GM23248 (cell line): ENCODE measurements at regions not wholly inside any gene's neighbourhood (a gene's known extent, or its start where the extent isn't known, plus 50 kb on each side); places are given as distances from the start of the nearest gene placed in this dataset.

Source experiments
- DNase-seq: peaks from one replicate; pipeline ENCODE4 v3.0.0-alpha.2; 2015
- H2AFZ ChIP-seq: fragments of 200-600 bp; sonication (generic); 2 replicates; pipeline ENCODE4 v1.6.1; 2016; ENCODE audit warnings: antibody characterized with exemption
- H3F3A ChIP-seq: fragments of 200-600 bp; sonication (generic); 2 replicates; pipeline ENCODE4 v1.6.1; 2016; ENCODE audit warnings: mild to moderate bottlenecking, antibody characterized with exemption, mixed run types; ENCODE audit not compliant: insufficient read depth
- H3K27ac ChIP-seq: fragments of 200-600 bp; sonication (generic); 2 replicates; pipeline ENCODE4 v1.5.1; 2016; ENCODE audit warnings: mild to moderate bottlenecking
- H3K27me3 ChIP-seq: fragments of 200-600 bp; sonication (generic); replicated peaks from 2 replicates; pipeline ENCODE4 v1.6.1; 2016; ENCODE audit warnings: mild to moderate bottlenecking; ENCODE audit not compliant: insufficient read depth
- H3K36me3 ChIP-seq: fragments of 200-600 bp; sonication (generic); 2 replicates; pipeline ENCODE4 v1.6.1; 2016; ENCODE audit warnings: low read depth, mild to moderate bottlenecking
- H3K4me1 ChIP-seq: fragments of 200-600 bp; sonication (generic); 2 replicates; pipeline ENCODE4 v1.6.1; 2016; ENCODE audit warnings: mild to moderate bottlenecking; ENCODE audit not compliant: insufficient read depth
- H3K4me2 ChIP-seq: fragments of 200-600 bp; sonication (generic); one replicate; pipeline ENCODE4 v1.6.1; 2016; ENCODE audit warnings: mild to moderate bottlenecking; ENCODE audit not compliant: unreplicated experiment
- H3K4me3 ChIP-seq: fragments of 200-600 bp; sonication (generic); 2 replicates; pipeline ENCODE4 v1.5.1; 2016; ENCODE audit warnings: mild to moderate bottlenecking
- H3K79me2 ChIP-seq: fragments of 200-600 bp; sonication (generic); 2 replicates; pipeline ENCODE4 v1.6.1; 2016; ENCODE audit warnings: mild to moderate bottlenecking; ENCODE audit not compliant: insufficient read depth
- H3K9ac ChIP-seq: fragments of 200-600 bp; sonication (generic); 2 replicates; pipeline ENCODE4 v1.6.1; 2016; ENCODE audit warnings: mild to moderate bottlenecking
- H3K9me2 ChIP-seq: fragments of 200-600 bp; sonication (generic); 2 replicates; pipeline ENCODE4 v1.6.1; 2016; ENCODE audit warnings: mixed run types, mild to moderate bottlenecking, moderate library complexity; ENCODE audit not compliant: insufficient read depth
- H3K9me3 ChIP-seq: fragments of 200-600 bp; sonication (generic); one replicate; pipeline ENCODE4 v1.6.1; 2017; ENCODE audit warnings: low read depth
- H4K20me1 ChIP-seq: fragments of 200-600 bp; sonication (generic); 2 replicates; pipeline ENCODE4 v1.6.0; 2016; ENCODE audit not compliant: insufficient read depth
- EZH2 ChIP-seq: fragments of 200-600 bp; sonication (generic); IDR thresholded peaks from 2 replicates; pipeline ENCODE4 v1.6.1; 2018; ENCODE audit warnings: antibody characterized with exemption, mild to moderate bottlenecking; ENCODE audit not compliant: insufficient read depth, poor library complexity, severe bottlenecking
- EZH2phosphoT487 ChIP-seq: fragments of 200-600 bp; sonication (generic); IDR thresholded peaks from 2 replicates; pipeline ENCODE4 v1.6.1; 2018; ENCODE audit warnings: antibody characterized with exemption, moderate library complexity, mild to moderate bottlenecking, low read depth; ENCODE audit not compliant: insufficient read depth
- WGBS, 2 experiments: methylation state at CpG; one replicate each; pipeline ENCODE4 v1.1.6; 2015 to 2017; ENCODE audit warnings: low lambda C conversion rate in 2 of 2, low coverage in 1 of 2; ENCODE audit errors: missing lambda C conversion rate in 2 of 2; 5-methylcytosine and 5-hydroxymethylcytosine counted together
- in situ Hi-C: fragments of 300-500 bp; cut with MboI; formaldehyde crosslinking; loops from 2 replicates; pipeline ENCODE4 v1.15.0; 2020

GRCh38 chr1:5644281-5645134 is 347.7 kb downstream of the NPHP4 start:
- H3K9me2 ChIP-seq = no peaks in the 10 kb centered on the region
- in situ Hi-C loops = no loop called here
- no peak overlapping the region for H3K27ac ChIP-seq
- no peaks in the 10 kb centered on the region for H3K4me1 ChIP-seq
- no peak for DNase-seq
- no peak overlapping the region for H3K9ac ChIP-seq
- no peaks in the 10 kb centered on the region for H3K27me3 ChIP-seq
- no peaks in the 10 kb centered on the region for H3K9me3 ChIP-seq
- no peak overlapping the region for H3K4me2 ChIP-seq
- H4K20me1 ChIP-seq = no peaks in the 10 kb centered on the region
- no peaks in the 10 kb centered on the region for H3F3A ChIP-seq
- no peak overlapping the region for H3K4me3 ChIP-seq
- no peak for TF ChIP-seq EZH2
- no peak for TF ChIP-seq EZH2phosphoT487
- H3K79me2 ChIP-seq = no peaks in the 10 kb centered on the region
- WGBS, 2 experiments = 39 to 41% methylated on average over 12 of the region's 12 CpGs
- no peaks in the 10 kb centered on the region for H3K36me3 ChIP-seq
- no peak overlapping the region for H2AFZ ChIP-seq

- Histone ChIP-seq H3K4me1 (no peaks in the 10 kb centered on the region), H3K9me2 (no peaks in the 10 kb centered on the region), H3K4me2 (no peak overlapping the region), H2AFZ (no peak overlapping the region), H3K9ac (no peak overlapping the region), H4K20me1 (no peaks in the 10 kb centered on the region), H3K36me3 (no peaks in the 10 kb centered on the region), H3K4me3 (no peak overlapping the region), H3K9me3 (no peaks in the 10 kb centered on the region), H3F3A (no peaks in the 10 kb centered on the region), H3K27me3 (no peaks in the 10 kb centered on the region), H3K79me2 (no peaks in the 10 kb centered on the region), H3K27ac (no peak overlapping the region)
- 37 to 42% methylated on average over 14 to 15 of the region's 15 CpGs for WGBS, 2 experiments
- no peak for DNase-seq
- in situ Hi-C loops = no loop called here
- TF ChIP-seq EZH2 (no peak), EZH2phosphoT487 (no peak)
Observed at GRCh38 chr1:5643360-5644107, 348.7 kb downstream of the NPHP4 start.

- H2AFZ ChIP-seq = no peak overlapping the region
- H4K20me1 ChIP-seq = no peaks in the 10 kb centered on the region
- H3F3A ChIP-seq = no peaks in the 10 kb centered on the region
- H3K36me3 ChIP-seq = no peaks in the 10 kb centered on the region
- H3K4me2 ChIP-seq = no peak overlapping the region
- H3K9me3 ChIP-seq = no peaks in the 10 kb centered on the region
- no peaks in the 10 kb centered on the region for H3K79me2 ChIP-seq
- no peaks in the 10 kb centered on the region for H3K9me2 ChIP-seq
- WGBS, 2 experiments = 53 to 54% methylated on average over 6 of the region's 6 CpGs
- no peak overlapping the region for H3K4me3 ChIP-seq
- H3K27me3 ChIP-seq = no peaks in the 10 kb centered on the region
- no peak for DNase-seq
- in situ Hi-C loops = no loop called here
- H3K9ac ChIP-seq = no peak overlapping the region
- no peak for TF ChIP-seq EZH2
- TF ChIP-seq EZH2phosphoT487 = no peak
- H3K27ac ChIP-seq = no peak overlapping the region
- no peaks in the 10 kb centered on the region for H3K4me1 ChIP-seq
Observed at GRCh38 chr1:5640845-5641244, 351.4 kb downstream of the NPHP4 start.

- Histone ChIP-seq H3F3A (no peaks in the 10 kb centered on the region), H3K4me1 (no peaks in the 10 kb centered on the region), H3K27me3 (no peaks in the 10 kb centered on the region), H3K9me2 (no peaks in the 10 kb centered on the region), H3K9me3 (no peaks in the 10 kb centered on the region), H3K9ac (no peak overlapping the region), H3K4me2 (no peak overlapping the region), H3K79me2 (no peaks in the 10 kb centered on the region), H4K20me1 (no peaks in the 10 kb centered on the region), H3K36me3 (no peaks in the 10 kb centered on the region), H2AFZ (no peak overlapping the region), H3K27ac (no peak overlapping the region), H3K4me3 (no peak overlapping the region)
- no peak for DNase-seq
- TF ChIP-seq EZH2phosphoT487 = no peak
- no peak for TF ChIP-seq EZH2
- 3 to 4% methylated on average over 5 of the region's 5 CpGs for WGBS, 2 experiments
- in situ Hi-C loops = no loop called here
Observed at GRCh38 chr1:5639106-5639722, 353.0 kb downstream of the NPHP4 start.
